HepG2 (cell line): ENCODE measurements at regions not wholly inside any gene's neighbourhood (a gene's known extent, or its start where the extent isn't known, plus 50 kb on each side); places are given as distances from the start of the nearest gene placed in this dataset.

Source experiments
- ATAC-seq: fragments of 200-7000 bp; cut with Tn5 transposase; 3 replicates; pipeline ENCODE4 v1.9.1; 2020; ENCODE audit warnings: mild to moderate bottlenecking, moderate library complexity
- BruUV-seq: library from RNA; stranded (reverse); fragments of 400-500 nt; replicated peaks from 2 replicates; lab custom pipeline; 2021; lab: Mats Ljungman, UMichigan
- CTCF ChIA-PET: fragments of 300-600 bp; formaldehyde crosslinking; extraction: SDS; loops from one replicate; lab custom pipeline; 2021; ENCODE audit warnings: low total read pairs, inconsistent platforms, low intra/inter-chr PET ratio; lab: Yijun Ruan, JAX
- POLR2A ChIA-PET: fragments of 350-600 bp; sonication (Branson Sonifier 250); formaldehyde crosslinking; loops from one replicate; lab custom pipeline; 2020; ENCODE audit warnings: antibody characterized with exemption, inconsistent platforms; lab: Yijun Ruan, JAX
- DNase-seq: peaks from one replicate; pipeline ENCODE4 v3.0.0-alpha.2; 2015; ENCODE audit warnings: low spot score
- FAIRE-seq: peaks from 3 replicates; lab custom pipeline; 2011; peaks lifted over from hg19 to GRCh38; lab: Jason Lieb, UNC
- H2AFZ ChIP-seq: one replicate; pipeline ENCODE4 v1.6.1; 2011; ENCODE audit warnings: low read length, inconsistent platforms
- H3K27ac ChIP-seq: fragments of 300-600 bp; 3 replicates; pipeline ENCODE4 v1.8.0; 2011; ENCODE audit warnings: mixed run types, mild to moderate bottlenecking, mixed read lengths, low read length, inconsistent platforms; ENCODE audit not compliant: insufficient read depth; ENCODE audit errors: extremely low read length
- H3K27me3 ChIP-seq, 2 experiments: fragments of 200-600 bp in 1 of 2; 2 replicates in 1 of 2; 3 replicates in 1 of 2; pipeline versions ENCODE4 v1.6.0 to v1.8.0; 2011; ENCODE audit warnings: low read length in 2 of 2, mild to moderate bottlenecking in 2 of 2, moderate library complexity in 2 of 2, inconsistent platforms in 1 of 2; ENCODE audit not compliant: insufficient read depth in 2 of 2, control insufficient read depth in 1 of 2
- H3K36me3 ChIP-seq, 2 experiments: fragments of 200-600 bp in 1 of 2; replicated peaks in 1 of 2; 2 replicates in 1 of 2; 3 replicates in 1 of 2; pipeline versions ENCODE4 v1.5.1 to v1.8.0; 2011; ENCODE audit warnings: low read length in 2 of 2, inconsistent platforms in 1 of 2; ENCODE audit not compliant: insufficient read depth in 2 of 2, control insufficient read depth in 1 of 2
- H3K4me1 ChIP-seq: 2 replicates; pipeline ENCODE4 v1.5.1; 2012; ENCODE audit warnings: low read length, inconsistent platforms; ENCODE audit not compliant: insufficient read depth
- H3K4me2 ChIP-seq: 2 replicates; pipeline ENCODE4 v1.6.0; 2011; ENCODE audit warnings: low read depth, low read length, inconsistent platforms
- H3K4me3 ChIP-seq, 3 experiments: fragments of 200-600 bp in 1 of 3; sonication (generic), shearing (Covaris generic) in 1 of 3; replicated peaks in 1 of 3; 2 replicates each; pipeline ENCODE4 v1.5.1; 2011 to 2016; ENCODE audit warnings: low read length in 3 of 3, inconsistent platforms in 2 of 3, low read depth in 2 of 3, mild to moderate bottlenecking in 2 of 3, control low read depth in 1 of 3, mixed read lengths in 1 of 3; ENCODE audit not compliant: insufficient read depth in 1 of 3
- H3K79me2 ChIP-seq: one replicate; pipeline ENCODE4 v1.6.1; 2011; ENCODE audit warnings: low read length, inconsistent platforms; ENCODE audit not compliant: insufficient read depth
- H3K9ac ChIP-seq: 2 replicates; pipeline ENCODE4 v1.6.0; 2011; ENCODE audit warnings: mild to moderate bottlenecking, low read depth, low read length, inconsistent platforms; ENCODE audit not compliant: insufficient read depth
- H3K9me3 ChIP-seq: 2 replicates; pipeline ENCODE4 v1.5.1; 2012; ENCODE audit warnings: mild to moderate bottlenecking, low read length
- H4K20me1 ChIP-seq: 2 replicates; pipeline ENCODE4 v1.6.0; 2011; ENCODE audit warnings: inconsistent platforms, mild to moderate bottlenecking, low read length, moderate library complexity; ENCODE audit not compliant: insufficient read depth
- ARNT2 ChIP-seq: sonication (generic); formaldehyde crosslinking; IDR thresholded peaks from 2 replicates; pipeline ENCODE4 v1.8.0; 2022; ENCODE audit warnings: mild to moderate bottlenecking, low read depth, missing genetic modification reagents, moderate library complexity
- CHCHD3 ChIP-seq: sonication (generic); formaldehyde crosslinking; IDR thresholded peaks from 2 replicates; pipeline ENCODE4 v1.8.0; 2022; ENCODE audit warnings: mild to moderate bottlenecking, missing genetic modification reagents, moderate library complexity
- ELF4 ChIP-seq: sonication (generic); formaldehyde crosslinking; IDR thresholded peaks from 2 replicates; pipeline ENCODE4 v1.5.0; 2020; ENCODE audit warnings: missing genetic modification reagents, mild to moderate bottlenecking, moderate library complexity, borderline replicate concordance
- NR2F6 ChIP-seq, 2 experiments: IDR thresholded peaks; 2 replicates each; pipeline ENCODE4 v1.6.1; 2016; ENCODE audit warnings: antibody characterized with exemption in 1 of 2, mild to moderate bottlenecking in 1 of 2
- SNAPC2 ChIP-seq: sonication (generic); formaldehyde crosslinking; IDR thresholded peaks from 2 replicates; pipeline ENCODE4 v1.8.1; 2022; ENCODE audit warnings: mild to moderate bottlenecking, missing genetic modification reagents
- SRF ChIP-seq: IDR thresholded peaks from 2 replicates; pipeline ENCODE4 v1.6.1; 2011; ENCODE audit warnings: mild to moderate bottlenecking, low read depth, low read length, moderate library complexity
- TCF12 ChIP-seq, 2 experiments: fragments of 450-650 bp in 1 of 2; sonication (generic) in 1 of 2; formaldehyde crosslinking in 1 of 2; IDR thresholded peaks; 2 replicates each; pipeline versions ENCODE4 v1.6.1 to v1.8.0; 2017 to 2022; ENCODE audit warnings: antibody characterized with exemption in 1 of 2, mild to moderate bottlenecking in 1 of 2, missing genetic modification reagents in 1 of 2, moderate library complexity in 1 of 2
- TCF7 ChIP-seq: sonication (generic); IDR thresholded peaks from 2 replicates; pipeline ENCODE4 v1.6.1; 2016; ENCODE audit warnings: antibody characterized with exemption, low read depth
- ZBTB7B ChIP-seq: sonication (generic); formaldehyde crosslinking; IDR thresholded peaks from 2 replicates; pipeline ENCODE4 v1.4.0; 2020; ENCODE audit warnings: missing genetic modification reagents
- ZKSCAN1 ChIP-seq: fragments of 150-350 bp; IDR thresholded peaks from 2 replicates; pipeline ENCODE4 v1.6.1; 2014; ENCODE audit warnings: low read length
- ZMYM3 ChIP-seq: sonication (generic); formaldehyde crosslinking; IDR thresholded peaks from 2 replicates; pipeline ENCODE4 v1.5.1; 2020; ENCODE audit warnings: mild to moderate bottlenecking, missing genetic modification reagents
- ZNF136 ChIP-seq: sonication (generic); formaldehyde crosslinking; IDR thresholded peaks from 2 replicates; pipeline ENCODE4 v1.8.1; 2022; ENCODE audit warnings: low read depth, mild to moderate bottlenecking, moderate library complexity, missing genetic modification reagents
- ZNF20 ChIP-seq: sonication (generic); formaldehyde crosslinking; IDR thresholded peaks from 2 replicates; pipeline ENCODE4 v1.4.0; 2020; ENCODE audit warnings: mild to moderate bottlenecking, moderate library complexity, missing genetic modification reagents
- ZNF232 ChIP-seq: sonication (generic); formaldehyde crosslinking; IDR thresholded peaks from 2 replicates; pipeline ENCODE4 v1.4.0; 2020; ENCODE audit warnings: missing genetic modification reagents, borderline replicate concordance
- ZNF296 ChIP-seq: sonication (generic); formaldehyde crosslinking; conservative IDR thresholded peaks from 2 replicates; pipeline ENCODE4 v1.5.0; 2020; ENCODE audit warnings: mild to moderate bottlenecking, missing genetic modification reagents
- ZNF777 ChIP-seq: sonication (generic); formaldehyde crosslinking; IDR thresholded peaks from 2 replicates; pipeline ENCODE4 v1.4.0; 2020; ENCODE audit warnings: missing genetic modification reagents
- ZNF879 ChIP-seq: sonication (generic); formaldehyde crosslinking; IDR thresholded peaks from 2 replicates; pipeline ENCODE4 v1.8.1; 2023; ENCODE audit warnings: missing genetic modification reagents
- ZSCAN25 ChIP-seq: sonication (generic); formaldehyde crosslinking; IDR thresholded peaks from 2 replicates; pipeline ENCODE4 v1.8.0; 2022; ENCODE audit warnings: mild to moderate bottlenecking, missing genetic modification reagents
- WGBS: methylation state at CpG from one replicate; pipeline ENCODE4 v1.1.6; 2017; ENCODE audit warnings: low lambda C conversion rate; 5-methylcytosine and 5-hydroxymethylcytosine counted together
- in situ Hi-C: cut with HindIII; loops from 2 replicates; pipeline ENCODE4 v1.10.0; 2017; ENCODE audit warnings: low pct_unique_long_range_greater_than_20kb; ENCODE audit not compliant: extremely low pct_ligation_motif_present
- intact Hi-C: fragments of 100-400 bp; cut with micrococcal nuclease; formaldehyde crosslinking; loops from one replicate; pipeline ENCODE4 v1.10.0; 2022; ENCODE audit not compliant: unreplicated experiment
- TF ChIP-seq, protein P1 (sequence below): sonication (generic); formaldehyde crosslinking; IDR thresholded peaks from 2 replicates; pipeline ENCODE4 v1.5.0; 2020; ENCODE audit warnings: missing genetic modification reagents
- TF ChIP-seq, protein P2 (sequence below): sonication (generic); formaldehyde crosslinking; IDR thresholded peaks from 2 replicates; pipeline ENCODE4 v1.4.0; 2020; ENCODE audit warnings: missing genetic modification reagents, borderline replicate concordance

DNA sequence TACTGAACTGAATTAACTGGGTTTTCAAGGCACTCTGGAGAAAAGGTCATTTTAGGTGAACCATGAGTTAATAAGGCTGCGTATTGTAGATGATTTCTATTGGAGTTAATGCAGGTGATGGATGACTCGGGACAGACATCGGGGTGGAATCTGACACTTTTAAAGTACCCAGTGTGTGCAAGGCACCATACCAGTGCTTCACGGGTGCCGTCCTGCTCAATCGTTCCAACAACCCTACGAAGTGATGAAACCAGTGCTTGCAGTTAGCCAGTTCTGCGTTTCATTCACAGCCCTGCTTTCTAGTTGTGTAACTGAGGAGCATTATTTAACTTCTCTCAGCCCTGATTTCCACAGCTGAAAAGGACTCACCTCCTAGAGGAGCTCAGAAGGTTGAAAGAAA is 216.5 kb downstream of the BARX2 start (continued):
- TF ChIP-seq, protein P1, sequence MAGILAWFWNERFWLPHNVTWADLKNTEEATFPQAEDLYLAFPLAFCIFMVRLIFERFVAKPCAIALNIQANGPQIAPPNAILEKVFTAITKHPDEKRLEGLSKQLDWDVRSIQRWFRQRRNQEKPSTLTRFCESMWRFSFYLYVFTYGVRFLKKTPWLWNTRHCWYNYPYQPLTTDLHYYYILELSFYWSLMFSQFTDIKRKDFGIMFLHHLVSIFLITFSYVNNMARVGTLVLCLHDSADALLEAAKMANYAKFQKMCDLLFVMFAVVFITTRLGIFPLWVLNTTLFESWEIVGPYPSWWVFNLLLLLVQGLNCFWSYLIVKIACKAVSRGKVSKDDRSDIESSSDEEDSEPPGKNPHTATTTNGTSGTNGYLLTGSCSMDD (CRISPR knock-in tag), result no peak
- no peak for TF ChIP-seq NR2F6 (IDR thresholded peaks at IDR 0.05)
- TF ChIP-seq NR2F6 (CRISPR knock-in tag; IDR thresholded peaks at IDR 0.05), result no peak

DNA sequence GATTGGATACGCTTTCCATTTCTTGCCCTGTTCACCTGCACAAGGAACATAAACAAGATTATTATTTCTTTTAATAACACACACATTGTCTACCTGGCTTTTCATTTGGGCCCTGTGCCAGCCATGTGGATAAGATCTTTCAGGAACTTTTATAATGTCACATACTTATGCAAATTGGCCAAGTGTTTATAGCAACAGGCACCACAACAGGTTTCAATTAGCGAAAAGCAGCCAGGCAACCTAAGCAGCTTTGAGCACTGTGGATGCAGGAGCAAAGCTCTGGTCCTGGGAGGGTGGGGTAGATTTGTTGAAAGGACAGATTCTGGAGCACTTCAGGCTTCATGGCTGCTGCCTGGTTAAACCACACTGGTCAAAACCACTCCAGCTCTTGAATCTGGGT is 217.4 kb downstream of the BARX2 start:
- ATAC-seq (no peak), FAIRE-seq (no peak)

More for the DNA sequence above, 217.4 kb downstream of the BARX2 start:
- Histone ChIP-seq H2AFZ (no peak overlapping the region), H3K4me1 (no peaks in the 10 kb centered on the region), H3K9ac (no peak overlapping the region), H3K36me3 (no peaks in the 10 kb centered on the region), H3K27ac (no peak overlapping the region), H3K79me2 (no peaks in the 10 kb centered on the region), H3K9me3 (no peaks in the 10 kb centered on the region), H4K20me1 (no peaks in the 10 kb centered on the region), H3K4me2 (no peak overlapping the region), H3K27me3 (peaks cover 1 to 34% of the 10 kb centered on the region in 2 experiments; a peak in 1 of 5 replicates), H3K4me3 (no peak overlapping the region)
- BruUV-seq, result no TSS peak
- in situ Hi-C loops, result no loop called here
- ChIA-PET CTCF (no interaction called here), POLR2A (no interaction called here)
- TF ChIP-seq, protein P2, sequence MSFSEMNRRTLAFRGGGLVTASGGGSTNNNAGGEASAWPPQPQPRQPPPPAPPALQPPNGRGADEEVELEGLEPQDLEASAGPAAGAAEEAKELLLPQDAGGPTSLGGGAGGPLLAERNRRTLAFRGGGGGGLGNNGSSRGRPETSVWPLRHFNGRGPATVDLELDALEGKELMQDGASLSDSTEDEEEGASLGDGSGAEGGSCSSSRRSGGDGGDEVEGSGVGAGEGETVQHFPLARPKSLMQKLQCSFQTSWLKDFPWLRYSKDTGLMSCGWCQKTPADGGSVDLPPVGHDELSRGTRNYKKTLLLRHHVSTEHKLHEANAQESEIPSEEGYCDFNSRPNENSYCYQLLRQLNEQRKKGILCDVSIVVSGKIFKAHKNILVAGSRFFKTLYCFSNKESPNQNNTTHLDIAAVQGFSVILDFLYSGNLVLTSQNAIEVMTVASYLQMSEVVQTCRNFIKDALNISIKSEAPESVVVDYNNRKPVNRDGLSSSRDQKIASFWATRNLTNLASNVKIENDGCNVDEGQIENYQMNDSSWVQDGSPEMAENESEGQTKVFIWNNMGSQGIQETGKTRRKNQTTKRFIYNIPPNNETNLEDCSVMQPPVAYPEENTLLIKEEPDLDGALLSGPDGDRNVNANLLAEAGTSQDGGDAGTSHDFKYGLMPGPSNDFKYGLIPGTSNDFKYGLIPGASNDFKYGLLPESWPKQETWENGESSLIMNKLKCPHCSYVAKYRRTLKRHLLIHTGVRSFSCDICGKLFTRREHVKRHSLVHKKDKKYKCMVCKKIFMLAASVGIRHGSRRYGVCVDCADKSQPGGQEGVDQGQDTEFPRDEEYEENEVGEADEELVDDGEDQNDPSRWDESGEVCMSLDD (CRISPR knock-in tag), result no peak
- TF ChIP-seq ZNF136, result no peak
- TF ChIP-seq ZMYM3 (CRISPR knock-in tag), result no peak
- TF ChIP-seq ZBTB7B (CRISPR knock-in tag), result no peak
- no peak for TF ChIP-seq ZNF296 (CRISPR knock-in tag)
- TF ChIP-seq ZSCAN25 (CRISPR knock-in tag), result no peak
- TF ChIP-seq TCF7, result no peak
- no peak for TF ChIP-seq ZKSCAN1
- TF ChIP-seq SNAPC2 (CRISPR knock-in tag), result no peak
- TF ChIP-seq ARNT2 (CRISPR knock-in tag), result no peak
- no peak for TF ChIP-seq CHCHD3 (CRISPR knock-in tag)
- no peak for TF ChIP-seq ZNF20
- TF ChIP-seq ELF4, result no peak
- no peak for TF ChIP-seq SRF
- TF ChIP-seq ZNF777 (CRISPR knock-in tag), result no peak
- TF ChIP-seq ZNF879 (CRISPR knock-in tag), result no peak
- TF ChIP-seq TCF12 (IDR thresholded peaks at IDR 0.05), result no peak
- TF ChIP-seq TCF12 (CRISPR knock-in tag; IDR thresholded peaks at IDR 0.05), result no peak
- TF ChIP-seq ZNF232 (CRISPR knock-in tag), result no peak
- no peak for DNase-seq
- intact Hi-C loops, result no loop called here
- WGBS, result 7% methylated on average over 2 of the region's 2 CpGs
